ENCODE measurements at regions not wholly inside any gene's neighbourhood (a gene's known extent, or its start where the extent isn't known, plus 50 kb on each side); places are given as distances from the start of the nearest gene placed in this dataset.

DNA sequence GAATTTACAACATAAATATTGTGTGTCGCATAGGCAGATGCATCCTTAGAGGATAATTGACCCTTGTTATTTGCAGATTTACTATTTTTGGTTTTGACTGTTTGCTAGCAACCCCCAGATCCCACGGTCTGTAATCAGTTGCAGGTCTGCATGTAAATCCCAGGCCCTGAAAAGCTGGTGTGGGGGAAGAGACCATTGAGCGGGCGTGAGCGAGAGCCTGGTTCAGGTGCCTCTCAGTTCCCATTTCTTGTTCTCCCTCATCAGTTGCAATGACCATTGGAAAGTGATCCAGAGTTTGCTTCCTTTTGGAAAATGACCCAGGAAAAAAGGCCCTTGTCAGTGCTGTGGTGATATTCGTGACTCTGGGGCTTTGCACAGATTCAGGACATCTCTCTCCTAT, 238.9 kb downstream of the UACA start:
- no peak overlapping the region for H2BK20ac ChIP-seq (ENCODE audit: low read length)
- no peak overlapping the region for H3K23ac ChIP-seq (ENCODE audit: insufficient read length)

More for the DNA sequence above, 238.9 kb downstream of the UACA start:
- no peak for FAIRE-seq
- H2BK12ac ChIP-seq (ENCODE audit: low read depth, low read length) = 0 out of 2 replicates have a peak overlapping the region, but pooled peaks have one; percentile 44
- TF ChIP-seq JUND (IDR thresholded peaks at IDR 0.05; ENCODE audit: low read length) (no peak), CHD2 (IDR thresholded peaks at IDR 0.05; ENCODE audit: low read length) (no peak), CTCF (IDR thresholded peaks at IDR 0.05; ENCODE audit: control extremely low read depth in 1 of 3, insufficient read depth in 1 of 3, low read depth in 1 of 3, low read length in 3 of 3) (no peak), NANOG (IDR thresholded peaks at IDR 0.05; ENCODE audit: insufficient read depth, low read depth, low read length, poor library complexity, severe bottlenecking) (no peak), SAP30 (IDR thresholded peaks at IDR 0.05; ENCODE audit: insufficient read depth, insufficient replicate concordance, low read length) (no peak), MAFK (IDR thresholded peaks at IDR 0.05; ENCODE audit: low read depth, low read length) (no peak)
- H4K91ac ChIP-seq (replicated peaks; ENCODE audit: insufficient read length, low read length) = no peak overlapping the region
- no peak overlapping the region for H2AK5ac ChIP-seq (ENCODE audit: low read depth, low read length)
- no peaks in the 10 kb centered on the region for H3K9me3 ChIP-seq (ENCODE audit: insufficient read depth in 2 of 2, low read depth in 1 of 2, low read length in 1 of 2)
- 90% methylated on average over 6 of the region's 6 CpGs; no CpG with 5 or more reads in 1 of the 2 experiments for WGBS, 2 experiments (ENCODE audit: extremely low coverage in 1 of 2, insufficient coverage in 1 of 2, insufficient read length in 1 of 2, insufficient replicate concordance in 2 of 2, low coverage in 1 of 2, low lambda C conversion rate in 2 of 2, missing lambda C conversion rate in 1 of 2)
- no peak overlapping the region for H2BK15ac ChIP-seq (ENCODE audit: low read length)
- H3K23me2 ChIP-seq (ENCODE audit: low read depth, low read length) = no peaks in the 10 kb centered on the region
- no peak overlapping the region for H3K56ac ChIP-seq (replicated peaks; ENCODE audit: insufficient read length, low read depth, low read length)
- H3K36me3 ChIP-seq (ENCODE audit: control insufficient read depth in 2 of 4, insufficient read depth in 4 of 4, low read length in 3 of 4) = no peaks in the 10 kb centered on the region
- peaks cover 1 to 9% (median 5%) of the 10 kb centered on the region in 4 experiments; a peak in 4 of 7 replicates for H3K4me1 ChIP-seq (replicated peaks in 1 of 4; ENCODE audit: control insufficient read depth in 3 of 4, insufficient read depth in 4 of 4, low read length in 3 of 4)
- H3K18ac ChIP-seq (ENCODE audit: extremely low read depth, low read length) = no peak overlapping the region
- H4K8ac ChIP-seq (ENCODE audit: extremely low read depth, insufficient read depth, low read length) = no peak overlapping the region
- no peak overlapping the region for H3K4ac ChIP-seq (replicated peaks; ENCODE audit: insufficient read length, low read depth, low read length)
- H3K27me3 ChIP-seq (replicated peaks in 1 of 4; ENCODE audit: control insufficient read depth in 3 of 4, extremely low read depth in 1 of 4, insufficient read depth in 3 of 4, low read length in 3 of 4) = no peaks in the 10 kb centered on the region
- H3K79me2 ChIP-seq (ENCODE audit: control insufficient read depth in 1 of 2, insufficient read depth in 2 of 2, low read length in 2 of 2) = no peaks in the 10 kb centered on the region
- no peak overlapping the region for H3K9ac ChIP-seq (replicated peaks in 1 of 4; ENCODE audit: extremely low read depth in 1 of 4, low read depth in 3 of 4, low read length in 3 of 4)
- no peak overlapping the region for H2BK120ac ChIP-seq (replicated peaks; ENCODE audit: low read depth, low read length)
- DNase-seq (ENCODE audit: low read depth in 1 of 2, low spot score in 2 of 2) = no peak
- no peak overlapping the region for H3K27ac ChIP-seq (ENCODE audit: low read depth, low read length)
- H4K20me1 ChIP-seq (replicated peaks in 1 of 2; ENCODE audit: control insufficient read depth in 1 of 2, insufficient read depth in 2 of 2, low read length in 2 of 2) = no peaks in the 10 kb centered on the region
- POLR2A ChIA-PET (ENCODE audit: partially characterized antibody) = no interaction called here
- CTCF ChIA-PET (ENCODE audit: partially characterized antibody) = interaction anchor here (1.5 to 3.8 kb wide), 2 partner anchors 10 to 12 kb away, joined by 4 to 31 read pairs; no protein-coding TSS in a partner anchor
- H2AFZ ChIP-seq (ENCODE audit: low read length) = no peak overlapping the region
- H3K14ac ChIP-seq (ENCODE audit: insufficient read length) = no peak overlapping the region
- H2BK5ac ChIP-seq (ENCODE audit: low read depth, low read length) = no peak overlapping the region
- H3K4me3 ChIP-seq (ENCODE audit: extremely low read depth in 1 of 4, insufficient read depth in 2 of 4, low read depth in 3 of 4, low read length in 4 of 4) = no peak overlapping the region
- H3K79me1 ChIP-seq (ENCODE audit: low read depth, low read length) = no peaks in the 10 kb centered on the region
- H4K5ac ChIP-seq (ENCODE audit: insufficient read length, low read depth, low read length) = no peak overlapping the region
- no peak overlapping the region for H3K4me2 ChIP-seq (ENCODE audit: insufficient read depth in 1 of 2, low read depth in 2 of 2, low read length in 2 of 2)

Data from H1 (cell line).